NCI-H748 treated with DMSO at 0.1 percent for 48 hours (cell line): ENCODE measurements at regions not wholly inside any gene's neighbourhood (a gene's known extent, or its start where the extent isn't known, plus 50 kb on each side); places are given as distances from the start of the nearest gene placed in this dataset.
"Not testable (repeated sequence)": the region's sequence is repeated elsewhere in the genome, so short reads cannot be mapped to it uniquely, and the experiment has no call there.

ENCODE experiments used
- DNase-seq: peaks from one replicate; lab custom pipeline; 2025; lab: John Stamatoyannopoulos, UW

DNA sequence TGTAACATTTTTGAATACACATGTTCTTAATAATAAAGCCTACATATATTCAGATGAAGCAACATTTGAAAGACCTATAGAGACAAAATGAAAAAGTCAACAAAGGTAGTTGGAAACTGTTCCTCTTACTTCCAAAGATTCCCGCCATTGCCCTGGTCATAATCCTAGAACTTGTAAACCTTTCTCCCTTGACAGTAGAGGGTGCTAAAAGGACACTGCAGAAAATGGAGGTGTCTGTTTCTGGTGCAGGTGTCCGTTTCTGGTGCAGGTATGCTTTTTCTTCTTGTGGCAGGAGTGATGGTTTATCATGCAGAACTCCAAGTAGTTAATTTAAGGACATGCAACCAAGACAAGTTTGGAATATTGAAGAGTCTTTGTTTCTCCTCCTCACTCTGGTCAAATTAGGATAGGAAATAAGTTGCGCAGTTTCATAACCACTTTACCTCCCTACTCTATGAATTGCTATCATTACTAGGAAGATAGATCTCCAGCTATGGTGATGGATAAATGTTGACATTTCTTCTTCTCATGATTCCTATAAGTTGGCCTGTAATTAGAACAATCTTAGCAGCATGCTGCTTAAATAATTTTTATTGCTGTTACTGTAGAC lies 56.0 kb upstream of the FAM174A start:
- peak; percentile 78 for DNase-seq

GRCh38 chr5:100472091-100472490 lies 63.1 kb upstream of the FAM174A start:
- DNase-seq, result no peak

GRCh38 chr5:100469767-100470166 lies 65.4 kb upstream of the FAM174A start:
- DNase-seq, result no peak

DNA sequence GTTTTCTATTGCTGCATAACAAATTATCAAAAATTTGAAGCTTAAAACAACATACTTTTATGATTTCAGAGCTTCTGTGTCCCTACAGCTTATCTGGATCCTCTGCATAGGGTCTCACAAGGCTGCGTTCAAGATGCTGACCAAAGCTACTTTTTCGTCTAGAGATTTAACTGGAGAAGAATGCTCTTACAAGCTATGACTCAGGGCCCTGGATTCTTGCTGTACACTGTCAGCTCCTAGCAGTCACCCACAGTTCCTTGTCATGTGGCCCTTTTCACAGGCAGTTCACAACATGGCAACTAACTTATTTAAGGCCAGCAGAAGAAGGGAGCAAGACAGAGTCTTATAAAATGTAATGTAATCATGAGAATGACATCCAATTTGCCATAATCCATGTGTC lies 70.8 kb upstream of the FAM174A start:
- no peak for DNase-seq

DNA sequence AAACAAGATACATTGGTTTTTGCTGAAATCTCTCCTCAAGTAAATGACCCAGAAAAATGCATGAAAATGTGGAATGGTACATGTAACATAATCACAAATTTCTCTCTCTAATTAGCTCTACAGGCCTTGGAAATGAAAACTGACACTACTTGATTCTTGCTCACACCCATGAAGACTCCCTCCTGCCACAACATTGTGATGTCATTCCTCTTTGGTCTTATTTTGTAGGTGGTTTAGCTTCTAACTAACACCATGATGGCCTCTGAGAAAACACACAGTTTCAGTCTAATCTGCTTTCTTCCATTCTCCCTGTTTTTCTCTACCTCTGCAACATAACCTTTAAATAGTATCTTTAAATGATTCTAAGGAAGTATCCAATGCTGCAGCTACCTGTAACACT lies 78.6 kb upstream of the FAM174A start:
- no peak for DNase-seq

DNA sequence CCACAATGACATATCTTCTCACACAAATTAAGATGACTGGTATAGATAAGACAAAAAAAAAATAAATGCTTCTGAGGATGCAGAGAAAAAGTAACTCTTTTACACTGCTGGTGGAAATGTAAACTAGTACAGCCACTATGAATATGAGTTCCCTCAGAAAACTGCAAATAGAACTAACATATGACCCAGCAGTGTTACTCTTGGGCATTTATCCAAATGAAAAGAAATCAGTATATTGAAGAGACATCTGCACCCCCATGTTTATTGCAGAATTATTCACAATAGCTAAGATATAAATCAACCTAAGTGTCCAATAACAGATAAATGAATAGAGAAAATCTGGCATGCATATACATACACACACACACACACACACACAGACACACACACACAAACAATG lies 83.0 kb upstream of the FAM174A start:
- DNase-seq, result no peak

GRCh38 chr5:100448111-100448528 lies 87.1 kb upstream of the FAM174A start:
- DNase-seq, result no peak

DNA sequence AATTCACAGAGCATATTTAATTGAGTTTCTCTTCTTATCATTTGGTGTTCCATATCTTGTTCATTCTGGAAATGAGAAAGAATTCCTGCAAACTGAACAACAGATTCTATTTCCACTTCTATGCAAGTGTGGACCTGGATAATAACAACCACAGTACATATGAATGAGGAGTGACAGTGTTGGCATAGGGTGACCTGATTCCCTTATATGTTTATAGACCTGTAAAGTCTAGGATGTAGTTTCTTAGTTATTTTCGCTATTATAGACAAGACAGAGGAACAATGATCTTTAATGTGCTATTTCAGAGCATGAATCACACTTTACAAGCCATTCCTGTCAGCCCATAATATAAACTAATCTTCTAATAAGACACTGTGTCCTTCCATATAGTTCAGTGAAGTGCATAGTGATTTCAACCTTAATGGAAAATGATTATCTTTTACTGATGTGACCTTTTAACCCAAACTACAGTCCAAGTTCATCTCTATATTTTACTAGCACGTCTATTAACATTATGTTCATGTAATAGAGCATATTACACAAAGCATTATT lies 88.2 kb upstream of the FAM174A start:
- no peak for DNase-seq

DNA sequence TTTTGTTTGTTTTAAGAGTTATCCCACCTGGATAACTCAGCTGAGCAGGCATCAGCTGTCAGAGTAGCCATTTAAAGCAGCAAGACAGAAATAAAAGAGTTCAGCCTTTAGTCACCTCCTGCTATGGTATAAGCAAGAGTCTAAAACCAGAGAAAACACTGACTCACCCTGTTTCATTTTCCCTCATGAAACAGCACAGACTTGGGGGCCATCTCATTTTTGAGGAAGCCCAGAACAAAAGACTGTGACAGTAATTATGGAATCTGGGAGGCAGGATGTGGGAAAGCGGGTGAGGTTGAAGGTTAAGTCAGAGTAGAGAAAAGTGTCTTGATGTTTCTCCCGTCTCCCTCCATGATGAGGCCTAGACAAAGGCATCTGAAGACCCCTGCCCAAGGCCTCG lies 90.2 kb upstream of the FAM174A start:
- DNase-seq, result no peak

GRCh38 chr5:100434815-100435214 lies 100.4 kb upstream of the FAM174A start:
- no peak for DNase-seq

DNA sequence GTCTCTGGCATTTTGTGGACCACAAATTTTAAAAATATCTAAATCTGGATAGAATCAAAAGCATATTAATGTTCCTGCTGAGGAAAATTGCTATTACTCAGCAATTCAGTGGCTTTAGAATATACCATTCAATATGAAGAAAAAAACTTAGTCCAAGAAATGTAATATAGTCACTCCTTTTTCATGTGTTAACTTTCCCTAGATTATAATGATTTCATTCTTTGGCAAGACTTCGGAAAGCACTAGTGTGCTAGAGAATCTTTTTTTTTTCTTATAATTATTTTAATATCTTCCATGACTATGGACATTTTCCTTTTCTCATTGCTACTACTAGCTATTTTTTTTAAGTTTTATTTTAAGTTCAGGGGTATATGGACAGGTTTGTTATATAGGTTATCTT lies 102.4 kb upstream of the FAM174A start:
- DNase-seq, result no peak

GRCh38 chr5:100430268-100431195 lies 104.6 kb upstream of the FAM174A start:
- DNase-seq, result peak; percentile 55

- DNase-seq, result no peak
These were observed 110.4 kb upstream of the FAM174A start for GRCh38 chr5:100424787-100425186.

DNA sequence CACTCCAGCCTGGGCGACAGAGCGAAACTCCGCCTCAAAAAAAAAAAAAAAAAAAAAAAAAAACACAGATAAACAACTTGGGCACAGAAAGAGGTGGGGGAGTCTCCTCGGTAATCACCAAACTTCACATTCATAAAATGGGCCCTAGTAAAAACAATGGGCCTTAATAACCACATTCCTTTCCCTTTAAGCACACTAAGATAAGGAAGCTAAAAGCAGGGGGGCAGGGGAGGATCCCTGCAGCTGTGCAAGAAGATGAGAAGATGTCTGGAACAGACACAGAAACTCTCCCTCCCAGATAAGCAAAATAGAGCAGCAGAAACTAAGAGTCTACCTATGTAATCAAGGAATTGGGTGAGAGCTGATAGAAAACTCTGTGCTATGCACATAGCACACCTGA lies 111.2 kb upstream of the FAM174A start:
- no peak for DNase-seq

DNA sequence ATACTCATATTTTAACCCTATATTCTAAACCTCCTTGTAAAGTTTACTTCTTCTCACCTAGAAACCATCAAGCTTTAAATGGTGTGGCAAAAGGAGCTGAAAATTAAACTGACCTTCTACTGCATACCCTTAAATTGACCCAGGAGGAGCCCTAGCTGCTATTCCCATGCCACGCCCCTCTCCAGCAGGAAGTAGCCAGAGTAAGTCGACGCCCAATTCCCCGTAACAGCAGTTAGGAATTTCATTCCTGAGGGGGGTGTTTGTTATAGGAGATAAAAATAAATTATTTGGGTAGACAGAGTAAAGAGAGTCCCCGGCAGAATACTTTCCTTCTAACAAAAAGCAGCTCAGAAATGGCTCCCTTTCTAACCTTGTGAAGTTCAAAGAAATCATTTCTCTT lies 111.8 kb upstream of the FAM174A start:
- no peak for DNase-seq

- no peak for DNase-seq
These were observed 113.8 kb upstream of the FAM174A start for GRCh38 chr5:100421360-100421759.

DNA sequence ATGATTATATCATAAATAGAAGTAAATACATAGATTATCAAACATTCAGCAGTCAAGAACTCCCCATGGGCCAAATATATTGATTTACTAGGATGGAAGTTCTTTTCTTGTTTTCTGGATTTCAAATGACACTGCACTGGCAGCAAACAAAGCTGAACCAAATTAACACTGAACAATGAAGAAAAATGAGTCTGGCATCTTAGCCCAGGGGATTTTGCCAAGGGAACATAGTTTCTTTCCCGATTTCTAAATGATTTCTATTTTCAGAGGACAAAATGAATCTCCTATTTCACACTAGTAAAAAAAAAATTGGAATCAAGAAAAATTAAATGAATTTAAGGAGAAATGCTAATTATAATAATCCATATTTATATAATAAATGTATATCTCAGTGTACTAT lies 116.9 kb upstream of the FAM174A start:
- DNase-seq, result no peak

DNA sequence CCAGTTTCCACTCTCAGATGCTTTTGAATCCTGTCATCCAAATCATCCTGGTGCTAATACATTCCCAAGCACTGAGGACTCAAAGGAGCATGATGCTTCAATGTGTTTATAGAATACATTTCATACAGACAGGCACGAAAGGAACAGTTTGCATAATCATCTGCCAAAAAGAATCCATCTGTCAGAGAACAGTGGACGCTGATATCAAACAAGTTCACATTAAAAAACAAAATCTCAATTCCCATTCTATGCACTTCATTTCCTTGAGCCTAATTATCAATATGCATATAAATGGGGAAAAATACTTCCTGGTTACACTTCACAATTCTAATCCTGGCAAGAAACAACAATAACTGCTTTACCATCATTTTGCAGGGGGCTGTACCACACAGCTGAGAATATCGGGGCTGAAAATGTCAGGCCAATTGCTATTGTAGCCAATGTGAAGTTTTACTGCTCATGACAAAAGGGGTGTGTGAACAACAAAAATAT lies 125.5 kb upstream of the FAM174A start:
- DNase-seq, result no peak

DNA sequence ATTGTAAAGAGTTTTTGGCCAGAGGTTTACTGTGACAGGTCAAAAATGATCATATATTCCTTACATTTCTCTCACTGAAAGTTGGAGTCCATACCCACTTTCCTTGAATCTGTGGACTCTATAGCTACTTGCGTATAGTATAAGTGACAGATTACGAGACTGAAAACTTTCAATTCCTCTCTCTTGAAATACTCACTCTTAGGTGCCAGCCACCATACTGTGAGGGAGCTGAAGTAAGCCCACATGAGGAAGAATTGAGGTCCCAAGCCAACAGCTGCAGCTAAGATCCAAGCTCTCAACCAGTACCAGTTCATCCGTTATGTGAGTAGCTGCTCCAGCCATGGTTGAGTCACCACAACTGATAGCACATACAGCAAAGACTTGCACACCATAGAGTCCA lies 128.1 kb upstream of the FAM174A start:
- DNase-seq, result no peak

GRCh38 chr5:100406640-100407039 lies 128.5 kb upstream of the FAM174A start:
- DNase-seq, result no peak

GRCh38 chr5:100402071-100402470 lies 133.1 kb upstream of the FAM174A start:
- no peak for DNase-seq

GRCh38 chr5:100401149-100401548 lies 134.0 kb upstream of the FAM174A start:
- no peak for DNase-seq

- not testable (repeated sequence) for DNase-seq
These were observed 136.4 kb upstream of the FAM174A start for GRCh38 chr5:100398815-100399214.
